GM12801 (cell line): ENCODE measurements at regions not wholly inside any gene's neighbourhood (a gene's known extent, or its start where the extent isn't known, plus 50 kb on each side); places are given as distances from the start of the nearest gene placed in this dataset.

ENCODE experiments used
- TF ChIP-seq, protein P1 (sequence below): IDR thresholded peaks from one replicate; pipeline ENCODE4 v1.5.1; 2011; ENCODE audit warnings: control low read depth; ENCODE audit not compliant: insufficient read length; ENCODE audit errors: extremely low read depth

DNA sequence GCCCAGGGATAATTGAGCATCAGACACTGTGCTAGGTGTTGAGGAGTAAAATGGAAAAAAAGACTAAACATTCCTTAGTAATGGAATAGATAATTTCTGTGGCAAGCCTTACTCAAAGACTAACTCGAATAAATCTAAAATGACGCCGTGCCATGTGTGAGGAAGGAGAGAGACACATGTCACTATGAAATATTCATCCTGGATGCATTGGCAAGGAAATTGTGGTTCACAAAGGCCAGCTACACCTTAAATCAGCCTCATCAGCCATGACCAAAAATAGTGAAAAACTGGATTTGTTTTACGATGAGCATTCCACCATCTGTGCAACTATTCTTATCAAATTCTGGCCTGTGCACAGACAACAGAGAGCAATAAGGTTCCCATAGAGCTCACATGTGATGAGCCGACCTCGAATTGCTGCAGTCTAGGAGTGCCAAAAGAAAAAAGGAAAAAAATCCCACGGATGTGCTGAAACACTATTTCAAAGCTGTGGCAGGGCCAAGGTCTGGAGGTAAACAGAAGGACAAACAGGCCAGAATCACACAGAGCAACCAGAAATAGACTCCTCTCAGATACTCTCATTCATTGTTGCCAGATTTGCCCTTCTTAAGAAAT lies 505.7 kb downstream of the EFNB2 start:
- TF ChIP-seq, protein P1, sequence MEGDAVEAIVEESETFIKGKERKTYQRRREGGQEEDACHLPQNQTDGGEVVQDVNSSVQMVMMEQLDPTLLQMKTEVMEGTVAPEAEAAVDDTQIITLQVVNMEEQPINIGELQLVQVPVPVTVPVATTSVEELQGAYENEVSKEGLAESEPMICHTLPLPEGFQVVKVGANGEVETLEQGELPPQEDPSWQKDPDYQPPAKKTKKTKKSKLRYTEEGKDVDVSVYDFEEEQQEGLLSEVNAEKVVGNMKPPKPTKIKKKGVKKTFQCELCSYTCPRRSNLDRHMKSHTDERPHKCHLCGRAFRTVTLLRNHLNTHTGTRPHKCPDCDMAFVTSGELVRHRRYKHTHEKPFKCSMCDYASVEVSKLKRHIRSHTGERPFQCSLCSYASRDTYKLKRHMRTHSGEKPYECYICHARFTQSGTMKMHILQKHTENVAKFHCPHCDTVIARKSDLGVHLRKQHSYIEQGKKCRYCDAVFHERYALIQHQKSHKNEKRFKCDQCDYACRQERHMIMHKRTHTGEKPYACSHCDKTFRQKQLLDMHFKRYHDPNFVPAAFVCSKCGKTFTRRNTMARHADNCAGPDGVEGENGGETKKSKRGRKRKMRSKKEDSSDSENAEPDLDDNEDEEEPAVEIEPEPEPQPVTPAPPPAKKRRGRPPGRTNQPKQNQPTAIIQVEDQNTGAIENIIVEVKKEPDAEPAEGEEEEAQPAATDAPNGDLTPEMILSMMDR: no peak

DNA sequence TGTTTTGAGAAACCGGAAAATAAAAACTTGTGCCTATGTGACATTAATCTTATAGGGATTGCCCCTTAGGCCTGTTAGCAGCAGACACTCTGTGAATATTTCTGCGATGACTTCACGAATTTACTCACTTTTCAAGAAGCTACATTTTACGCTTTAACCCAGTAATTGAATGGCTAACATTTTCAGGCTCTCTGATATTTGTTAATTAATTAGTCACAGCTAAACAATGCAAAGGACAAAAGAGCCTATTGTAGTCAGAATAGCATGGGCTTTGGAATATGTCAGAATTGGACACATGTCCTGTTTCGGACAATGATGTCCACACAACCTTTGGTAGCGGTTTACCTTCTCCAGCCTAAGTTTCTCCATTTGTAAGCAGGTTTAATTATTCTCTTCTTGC lies 506.6 kb downstream of the EFNB2 start:
- TF ChIP-seq, protein P1: no peak

DNA sequence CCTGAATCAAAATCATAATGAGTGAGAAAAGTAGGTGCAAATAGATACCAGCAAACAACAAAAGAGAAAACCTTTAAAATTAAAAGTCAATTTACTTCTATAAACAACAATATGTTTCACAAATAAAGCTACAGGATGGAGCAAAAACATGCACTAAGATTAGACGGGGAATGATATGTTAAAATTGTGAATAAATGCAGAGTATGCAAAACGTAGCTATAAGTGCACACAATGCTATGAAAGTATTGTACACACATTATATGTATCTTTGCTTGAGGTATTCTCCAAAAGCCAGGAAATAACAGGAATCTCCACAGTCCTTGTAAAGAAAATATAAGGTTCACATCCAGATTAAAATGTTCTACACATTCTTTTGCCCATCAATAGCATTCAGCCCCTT lies 523.9 kb downstream of the EFNB2 start:
- TF ChIP-seq, protein P1: no peak

DNA sequence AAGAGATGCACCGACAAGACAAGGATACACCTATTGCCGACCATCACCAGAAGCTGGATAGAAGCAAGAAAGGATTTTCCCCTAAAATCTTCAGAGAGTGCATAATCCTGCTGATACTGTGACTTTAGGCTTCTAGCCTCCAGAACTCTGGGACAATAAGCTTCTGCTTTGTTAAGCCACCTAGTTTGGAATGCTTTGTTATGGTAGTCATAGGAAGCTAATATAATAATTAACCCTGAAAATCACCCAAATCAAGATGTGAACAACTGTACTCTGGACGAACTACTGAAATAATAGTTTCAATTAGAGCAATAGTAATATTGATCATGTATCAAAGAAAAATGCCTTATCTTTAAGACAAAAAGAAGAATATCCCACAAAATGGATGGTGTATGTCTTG lies 524.6 kb downstream of the EFNB2 start:
- TF ChIP-seq, protein P1: no peak

DNA sequence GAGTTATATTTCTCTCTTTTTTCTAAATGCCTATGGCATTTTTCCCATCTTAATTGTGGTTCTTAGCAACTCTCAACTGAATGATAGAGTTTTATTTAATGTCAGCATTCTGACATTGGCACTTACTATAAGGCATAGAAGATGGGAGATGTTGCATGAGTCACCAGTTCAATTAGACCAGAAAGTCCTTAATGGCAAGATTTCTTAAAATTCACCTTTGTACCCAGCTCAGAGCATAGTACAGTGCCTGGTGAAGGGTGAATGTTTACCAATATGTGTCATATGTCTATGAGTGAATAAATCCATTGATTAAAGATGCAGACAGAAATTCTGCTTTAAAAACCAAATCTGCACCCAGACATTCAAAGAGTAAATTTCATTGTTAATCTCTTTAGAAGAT lies 526.9 kb downstream of the EFNB2 start:
- TF ChIP-seq, protein P1: no peak

DNA sequence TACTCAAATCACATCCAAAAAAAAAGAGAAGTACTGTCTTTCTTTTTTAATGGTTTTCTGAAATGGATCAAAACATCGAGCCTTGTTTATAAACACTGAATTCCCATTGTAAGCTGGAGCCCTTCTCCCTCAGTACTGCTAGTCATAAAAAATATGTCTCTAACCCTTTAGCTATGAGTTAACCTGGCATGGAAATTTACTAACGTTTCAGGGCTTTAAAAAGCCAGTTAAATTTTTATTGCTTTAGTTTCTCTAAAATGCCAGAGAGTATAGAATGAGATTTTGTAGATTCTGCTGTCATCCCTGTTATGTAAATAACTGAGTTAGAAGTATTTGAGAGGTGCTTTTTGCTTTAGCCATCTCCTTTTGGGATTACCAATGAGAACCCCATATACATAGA lies 528.3 kb downstream of the EFNB2 start:
- TF ChIP-seq, protein P1: no peak

DNA sequence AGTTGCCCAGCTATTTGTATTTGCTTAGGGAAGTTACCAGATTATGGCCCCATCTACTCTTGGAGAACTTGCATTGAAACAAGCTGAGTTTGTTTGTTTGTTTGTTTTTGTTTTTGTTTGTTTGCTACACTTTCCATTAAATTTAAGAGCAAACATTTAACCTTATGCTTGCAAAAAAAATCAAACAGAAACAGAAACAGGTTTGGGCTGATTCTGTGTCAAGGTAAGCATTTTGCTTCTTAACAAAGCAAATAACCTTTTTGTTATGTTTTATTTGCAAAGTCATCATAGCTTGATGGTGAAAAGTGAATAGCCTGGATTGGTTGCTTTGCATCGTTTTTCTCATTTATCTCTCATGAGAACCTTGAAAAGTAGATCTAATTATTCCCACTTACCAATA lies 531.8 kb downstream of the EFNB2 start:
- TF ChIP-seq, protein P1: no peak
